Adrenal gland (tissue), 5 donors: ENCODE measurements at regions not wholly inside any gene's neighbourhood (a gene's known extent, or its start where the extent isn't known, plus 50 kb on each side); places are given as distances from the start of the nearest gene placed in this dataset.

ENCODE experiments used
- CTCF ChIP-seq, 6 experiments: fragments of 450-650 bp in 4 of 6; fragments of 200-600 bp in 2 of 6; sonication (generic) in 1 of 6; IDR thresholded peaks; 1 replicate in 5 of 6; 2 replicates in 1 of 6; pipeline versions ENCODE4 v1.5.1 to v1.8.0; 2016 to 2021; ENCODE audit warnings: antibody characterized with exemption in 6 of 6, mild to moderate bottlenecking in 2 of 6, moderate library complexity in 1 of 6
- POLR2A ChIP-seq, 2 donors: fragments of 450-650 bp; IDR thresholded peaks; one replicate each; pipeline ENCODE4 v1.6.1; 2017; ENCODE audit warnings: antibody characterized with exemption in 2 of 2, mild to moderate bottlenecking in 2 of 2, moderate library complexity in 1 of 2
- donor health status: DM: no; HTN: no; CAD: no.

GRCh38 chr18:25724997-25725396, 365.4 kb downstream of the SS18 start:
- TF ChIP-seq POLR2A (IDR thresholded peaks at IDR 0.05) = no peak
- TF ChIP-seq CTCF (IDR thresholded peaks at IDR 0.05) = no peak
